HG03432 (cell line): ENCODE measurements at regions not wholly inside any gene's neighbourhood (a gene's known extent, or its start where the extent isn't known, plus 50 kb on each side); places are given as distances from the start of the nearest gene placed in this dataset.

Experiments used
- ATAC-seq: cut with Tn5 transposase; IDR thresholded peaks from one replicate; pipeline ENCODE4 v1.9.1; 2021; ENCODE audit warnings: mild to moderate bottlenecking, moderate library complexity; ENCODE audit not compliant: unreplicated experiment

DNA sequence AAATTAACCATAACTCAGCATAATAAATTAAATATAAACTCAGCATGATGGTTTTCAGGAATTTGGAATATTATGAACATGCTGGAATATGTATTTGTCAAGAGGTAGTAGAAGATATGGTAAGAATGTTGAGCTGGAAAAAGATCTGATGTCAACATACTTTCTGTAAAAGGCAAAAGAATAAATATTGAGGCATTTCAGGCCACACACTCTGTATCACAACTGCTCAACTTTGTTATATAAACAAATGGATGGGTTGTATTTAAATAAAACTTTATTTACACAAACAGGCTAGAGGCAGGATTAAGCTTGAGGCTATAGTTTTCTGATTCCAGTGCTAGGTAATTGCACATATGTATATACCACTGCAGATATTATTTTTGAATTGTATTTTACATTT, 1409.4 kb downstream of the MRPL39 start:
- ATAC-seq: no peak

DNA sequence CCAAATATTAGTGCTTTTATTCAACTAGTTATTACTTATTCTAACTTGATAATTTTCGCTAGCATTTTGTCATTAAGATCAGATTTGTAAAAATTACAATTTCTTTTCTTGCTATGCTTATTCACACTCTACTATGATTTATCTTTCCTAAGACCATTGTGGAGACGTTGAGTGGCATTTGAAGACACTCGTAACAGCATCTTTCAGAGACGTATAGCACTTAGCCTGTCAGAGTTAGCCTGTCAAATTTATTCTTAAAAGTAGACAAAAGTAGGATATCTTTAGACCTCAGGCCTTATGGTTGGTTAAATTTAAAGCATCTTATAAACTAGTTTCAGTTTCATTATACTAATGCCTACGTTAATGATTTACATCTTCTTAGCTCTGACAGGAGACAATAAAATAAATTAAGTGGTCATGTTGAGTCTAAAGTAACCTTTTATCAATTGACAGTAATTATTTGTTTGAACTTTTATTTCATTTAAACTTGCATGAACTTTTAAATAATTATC, 1410.1 kb downstream of the MRPL39 start:
- peak; percentile 59 for ATAC-seq

DNA sequence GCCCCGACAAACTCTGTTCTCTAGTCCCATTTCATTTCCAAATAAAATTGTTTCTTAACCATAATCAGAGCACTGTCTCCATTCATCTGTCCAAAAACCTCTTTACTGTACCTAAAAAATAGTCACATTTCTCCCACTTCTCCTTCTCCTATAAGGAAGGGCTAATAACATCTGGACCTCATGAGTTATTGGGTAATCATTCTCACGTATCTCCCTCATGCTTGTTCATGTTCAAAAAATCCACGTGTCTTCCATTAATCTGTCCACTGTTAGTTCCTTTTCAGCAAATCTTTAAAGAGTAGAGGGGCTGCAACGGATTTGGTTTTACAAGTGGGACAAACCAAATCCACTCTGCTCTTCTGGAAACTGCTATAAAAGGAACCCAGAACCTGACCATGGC, 1418.8 kb downstream of the MRPL39 start:
- ATAC-seq: no peak

DNA sequence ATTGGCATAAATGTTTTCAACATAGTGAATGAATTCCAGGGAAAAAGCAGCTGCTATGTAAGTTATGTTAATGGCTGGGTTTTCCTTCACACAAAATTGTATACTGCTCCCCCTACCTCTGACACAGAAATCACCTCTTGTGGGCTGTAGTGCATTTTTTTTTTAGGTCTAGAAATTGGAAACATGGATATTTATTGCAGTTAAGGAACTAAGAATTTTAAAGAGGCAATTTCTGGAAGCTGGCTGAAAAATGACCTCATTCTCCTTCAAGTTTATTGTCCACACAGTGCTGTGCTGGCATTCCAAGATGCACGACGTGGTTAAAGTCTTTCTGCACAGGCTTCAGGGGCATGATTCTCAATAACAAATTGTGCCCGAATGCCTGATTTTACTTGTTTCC, 1424.2 kb downstream of the MRPL39 start:
- no peak for ATAC-seq

DNA sequence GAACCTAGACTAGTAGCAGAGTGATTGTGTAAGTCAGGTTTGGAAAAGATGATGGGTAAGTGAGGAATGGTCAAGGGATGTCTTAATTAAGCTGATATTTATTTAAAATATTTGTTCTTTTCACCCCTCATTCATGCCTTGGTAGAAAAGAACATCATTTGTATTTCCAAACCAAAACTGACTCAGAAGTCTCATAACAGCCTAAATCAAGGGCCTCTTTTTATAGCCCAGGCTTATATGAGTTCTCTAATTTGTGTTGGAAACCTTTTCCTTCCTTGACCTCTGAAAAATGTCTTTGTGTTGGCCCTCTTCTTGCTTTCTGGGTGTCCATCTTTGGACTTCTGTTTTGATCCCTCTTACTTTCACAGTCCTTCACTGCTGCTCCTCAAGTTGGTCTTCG, 1428.2 kb downstream of the MRPL39 start:
- ATAC-seq: no peak

DNA sequence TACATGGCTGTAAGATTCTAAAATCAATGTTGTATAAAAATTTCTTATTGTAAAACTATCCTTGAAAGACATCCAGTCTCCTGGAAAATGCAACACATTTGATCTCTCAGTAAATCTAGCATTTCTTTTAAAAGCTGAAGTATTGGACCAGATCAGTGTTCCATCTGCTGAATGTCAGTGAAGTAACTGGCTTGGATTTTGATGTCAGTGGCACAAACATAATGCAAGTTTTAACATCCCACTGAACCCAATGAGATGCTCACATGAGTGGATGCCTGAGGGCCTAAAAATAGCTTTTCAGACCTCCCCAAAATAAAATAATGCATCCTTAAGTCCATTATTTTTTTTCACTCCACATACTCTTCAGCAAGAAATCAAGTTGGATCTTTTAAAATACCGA, 1432.2 kb downstream of the MRPL39 start:
- no peak for ATAC-seq

DNA sequence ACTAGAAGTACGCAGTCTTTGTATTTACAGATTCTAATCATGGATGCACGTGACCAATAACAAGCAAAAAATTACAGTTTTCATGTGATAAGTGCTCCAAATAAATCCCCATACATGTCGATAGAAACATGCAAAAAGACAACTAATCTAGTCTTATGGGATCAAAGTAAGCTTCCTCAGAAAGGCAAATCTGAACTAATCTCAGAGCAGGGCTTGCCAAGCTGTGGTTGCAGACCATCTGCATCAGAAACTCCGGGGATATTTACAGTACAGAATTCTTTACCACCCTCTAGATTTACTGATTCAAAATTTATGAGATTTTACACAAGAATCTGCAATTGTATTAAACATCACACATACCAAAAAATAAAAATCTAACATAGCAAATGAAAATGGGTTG, 1435.5 kb downstream of the MRPL39 start:
- ATAC-seq: no peak

DNA sequence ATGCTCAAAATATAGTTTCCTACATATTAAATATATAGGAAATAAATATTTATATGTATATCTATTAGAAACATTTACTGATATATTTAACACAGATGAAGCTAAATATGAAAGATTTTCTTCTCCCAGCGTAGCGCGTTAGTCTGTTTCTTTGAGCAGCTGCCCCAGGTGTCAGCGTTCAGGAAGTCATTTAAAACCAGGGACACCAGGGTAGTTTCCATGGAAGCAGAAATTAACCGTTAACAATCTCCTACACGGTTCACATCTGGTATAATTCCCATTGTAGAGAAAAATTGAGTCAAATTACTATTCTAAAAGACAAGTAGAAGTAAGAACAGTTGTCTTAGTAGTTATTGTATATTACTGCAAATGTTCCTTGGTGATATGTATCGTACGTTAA, 1443.7 kb downstream of the MRPL39 start:
- no peak for ATAC-seq

DNA sequence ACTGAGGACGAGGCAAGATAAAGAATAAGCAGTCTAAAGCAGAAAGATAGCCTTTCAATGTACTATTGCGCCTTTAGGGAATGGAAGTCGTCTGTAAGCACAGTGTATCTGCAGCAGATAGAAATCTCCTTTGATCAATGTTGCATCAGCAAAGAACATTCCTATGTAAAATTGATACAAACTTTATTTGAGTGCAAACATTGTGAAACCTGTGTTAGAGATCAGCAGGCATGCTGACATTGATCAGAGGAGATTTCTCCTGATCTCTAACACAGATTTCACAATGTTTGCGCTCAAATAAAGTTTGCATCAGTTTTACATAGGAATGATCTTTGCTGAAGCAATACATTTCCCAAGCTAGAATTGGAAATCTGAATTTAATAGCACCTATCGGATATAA, 1446.8 kb downstream of the MRPL39 start:
- no peak for ATAC-seq

DNA sequence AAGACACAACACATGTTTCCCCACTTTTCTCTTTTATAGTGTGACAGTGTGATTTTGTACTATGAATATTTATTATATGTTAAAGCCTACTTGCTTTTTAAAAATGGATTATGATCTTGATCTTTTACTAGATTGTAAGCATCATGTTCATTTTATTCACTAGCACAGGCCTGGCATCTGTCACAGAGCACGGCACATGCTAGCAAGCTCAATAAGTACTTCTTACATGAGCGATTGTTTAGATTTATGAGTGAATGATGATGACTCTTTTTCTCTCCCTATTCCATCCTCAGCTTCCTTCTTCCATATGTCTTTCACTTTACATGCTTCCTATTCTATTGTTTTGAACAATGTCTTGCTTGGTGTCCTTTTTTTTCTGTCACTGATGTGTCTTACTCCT, 1454.1 kb downstream of the MRPL39 start:
- no peak for ATAC-seq

DNA sequence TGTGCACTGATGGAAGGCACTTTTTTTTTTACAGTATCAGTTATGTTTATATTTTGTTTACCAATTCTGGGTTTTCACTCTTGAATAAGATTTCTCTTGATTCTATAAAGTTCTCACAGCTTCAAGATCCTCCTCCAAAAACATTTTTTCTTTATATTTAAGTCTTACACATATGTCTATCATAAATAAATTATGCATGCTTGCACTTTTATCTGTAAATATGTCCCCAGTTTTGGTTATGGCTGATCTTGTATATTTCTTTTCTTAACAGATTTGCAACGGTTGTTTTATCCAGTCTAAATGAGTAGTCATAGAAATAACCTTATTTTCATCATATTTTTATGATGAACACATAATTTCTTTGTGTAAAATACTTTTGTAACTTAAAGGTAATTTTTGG, 1456.5 kb downstream of the MRPL39 start:
- no peak for ATAC-seq

DNA sequence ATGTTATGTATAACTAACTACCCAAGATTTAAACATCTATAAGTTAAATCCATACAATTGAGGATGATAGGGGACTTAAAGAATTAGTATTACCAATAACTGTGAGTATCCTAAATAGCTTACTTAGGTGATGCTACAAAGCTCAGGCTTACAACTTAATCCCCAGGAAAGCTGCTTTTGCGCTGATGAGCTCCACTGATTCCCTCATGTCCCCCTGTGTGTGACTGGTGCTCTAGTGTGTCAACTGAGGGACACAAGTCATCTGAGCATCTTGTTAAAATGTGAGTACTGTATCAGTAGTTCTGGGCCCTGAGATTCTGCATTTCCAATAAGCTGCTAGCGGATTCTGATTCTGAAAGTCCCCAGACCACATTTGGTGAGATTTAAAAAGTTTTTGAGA, 1458.8 kb downstream of the MRPL39 start:
- no peak for ATAC-seq

DNA sequence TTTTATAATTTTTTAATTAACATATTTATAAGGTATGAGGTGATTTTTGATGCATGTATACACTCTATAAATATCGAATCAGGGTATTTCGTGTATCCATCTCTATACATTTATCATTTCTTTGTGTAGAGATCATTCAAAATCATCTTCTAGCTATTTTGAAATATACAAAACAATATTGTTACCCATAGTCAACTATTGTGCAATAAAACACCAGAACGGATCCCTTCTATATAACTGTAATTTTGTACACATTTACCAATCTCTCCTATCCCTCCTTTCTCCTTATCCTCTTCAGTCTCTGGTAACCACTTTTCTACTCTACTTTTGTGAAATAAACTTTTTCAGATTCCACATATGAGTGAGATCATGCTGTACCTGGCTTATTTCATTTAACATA, 1459.6 kb downstream of the MRPL39 start:
- no peak for ATAC-seq

DNA sequence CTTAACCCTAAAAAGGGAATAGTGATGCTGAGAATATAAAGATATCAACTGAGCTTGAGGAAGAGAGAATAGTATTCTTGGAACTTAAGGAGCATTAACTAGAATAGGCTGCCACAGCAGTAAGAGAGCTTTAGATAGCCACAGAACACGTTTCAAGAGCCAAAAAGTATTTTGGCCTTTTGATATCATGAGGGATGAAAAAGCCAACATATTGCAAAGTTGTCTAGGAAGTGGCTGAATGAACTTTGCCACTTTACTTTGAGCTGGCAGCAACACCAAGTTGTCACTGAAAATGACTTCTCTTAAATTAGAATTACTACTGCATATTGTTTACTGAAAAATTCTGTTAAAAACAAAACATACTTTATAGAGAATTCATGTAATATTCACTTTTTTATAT, 1476.2 kb downstream of the MRPL39 start:
- ATAC-seq: no peak

DNA sequence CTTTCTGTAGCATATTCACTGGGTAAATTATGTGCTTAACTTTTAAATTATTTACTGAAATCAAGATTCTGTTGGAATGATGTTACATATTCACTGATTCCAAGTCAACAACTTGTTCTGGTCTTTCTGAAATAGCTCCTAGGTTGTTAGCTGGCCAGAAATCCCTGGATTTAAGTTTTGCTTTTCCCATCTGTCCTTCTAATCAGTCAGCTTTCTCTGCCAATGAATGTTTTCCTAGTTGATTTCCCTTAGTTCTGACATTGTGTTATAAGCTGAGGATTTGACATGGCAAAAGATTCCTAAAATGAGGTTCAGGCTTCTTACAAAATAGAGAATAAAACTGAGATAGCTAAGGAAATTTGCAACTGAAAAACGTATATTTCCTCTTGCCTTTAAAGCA, 1479.6 kb downstream of the MRPL39 start:
- ATAC-seq: no peak

DNA sequence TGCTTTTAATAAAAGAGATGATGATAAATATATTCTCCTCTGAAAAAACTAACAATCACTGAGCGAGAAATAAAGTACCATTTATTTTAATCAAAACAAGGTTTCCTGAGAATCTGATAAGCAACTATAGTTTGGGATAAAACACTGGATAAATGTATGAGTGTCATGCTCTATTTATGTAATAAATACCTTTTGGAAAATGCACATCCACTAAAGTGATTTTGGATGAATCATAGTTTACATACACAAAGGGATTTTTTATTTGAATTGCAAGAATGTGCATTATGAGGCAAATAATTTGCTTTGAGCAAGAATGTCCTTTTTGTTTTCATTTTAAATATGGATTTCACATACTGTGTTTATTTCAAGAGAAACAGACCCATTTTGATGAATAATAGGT, 1483.5 kb downstream of the MRPL39 start:
- no peak for ATAC-seq

DNA sequence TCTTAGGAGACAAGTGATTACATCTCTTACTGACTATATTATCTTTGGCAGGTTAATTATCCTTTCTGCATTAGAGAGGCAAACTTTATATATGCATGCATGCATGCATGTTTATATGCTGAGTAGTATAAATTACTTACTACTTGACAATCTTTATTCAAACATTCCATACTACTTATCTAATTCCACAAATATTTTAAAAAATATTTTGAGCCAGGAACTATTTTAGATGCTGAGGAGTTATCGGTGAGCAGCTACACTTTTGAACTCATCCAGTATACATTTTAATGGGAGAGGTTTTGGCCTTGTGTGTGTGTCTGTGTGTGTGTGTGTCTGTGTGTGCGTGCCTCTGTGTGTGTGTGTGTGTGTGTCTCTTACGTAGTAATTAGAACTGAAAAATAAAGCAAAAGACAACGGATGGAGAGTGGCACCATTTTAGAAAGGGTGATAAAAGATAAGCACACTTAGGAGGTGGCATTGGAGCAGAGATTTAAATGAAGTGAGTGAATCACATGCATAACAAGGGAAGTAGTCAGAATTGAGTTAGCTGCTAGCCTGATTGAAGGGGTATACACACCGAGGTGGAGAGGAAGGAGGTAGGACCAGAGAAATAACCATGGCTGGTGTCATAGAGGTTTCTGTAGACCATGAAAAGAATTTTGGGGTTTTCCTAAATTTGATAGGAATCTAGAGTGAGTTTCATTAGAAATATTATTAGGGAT, 1488.4 kb downstream of the MRPL39 start:
- no peak for ATAC-seq

DNA sequence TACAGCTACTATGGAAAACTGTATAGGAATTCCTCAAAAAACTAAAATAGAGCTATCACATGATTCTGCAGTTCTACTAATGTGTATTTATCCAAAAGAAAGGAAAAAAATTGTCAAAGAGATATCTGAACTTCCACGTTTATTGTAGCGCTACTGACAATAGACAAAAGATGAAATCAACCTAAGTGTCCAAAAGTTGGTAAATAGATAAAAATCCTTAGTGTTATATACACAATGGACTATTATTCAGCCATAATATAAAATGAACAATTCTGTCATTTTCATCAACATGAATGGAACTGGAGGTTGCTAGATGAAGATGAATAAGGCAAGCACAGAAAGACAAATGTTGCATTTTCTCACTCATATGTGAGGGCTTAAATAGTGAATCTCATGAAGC, 1492.1 kb downstream of the MRPL39 start:
- no peak for ATAC-seq

DNA sequence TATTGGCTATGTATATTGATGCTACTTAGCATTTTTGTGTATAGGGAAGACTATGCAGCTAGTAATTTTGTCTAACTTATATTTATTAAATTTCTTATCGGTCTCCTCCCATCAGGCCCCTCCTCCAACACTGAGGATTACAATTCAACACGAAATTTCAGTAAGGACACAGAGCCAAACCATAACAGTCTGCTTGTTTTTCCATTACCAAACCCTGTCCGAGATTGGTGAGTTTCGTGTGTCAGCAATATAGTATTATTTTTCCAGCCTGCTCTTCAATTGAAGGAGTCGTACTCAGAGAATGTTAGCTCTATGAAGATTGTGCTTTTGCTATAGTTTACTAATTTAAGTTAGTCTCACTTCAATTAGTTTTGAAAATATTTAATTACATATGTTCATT, 1495.3 kb downstream of the MRPL39 start:
- no peak for ATAC-seq

DNA sequence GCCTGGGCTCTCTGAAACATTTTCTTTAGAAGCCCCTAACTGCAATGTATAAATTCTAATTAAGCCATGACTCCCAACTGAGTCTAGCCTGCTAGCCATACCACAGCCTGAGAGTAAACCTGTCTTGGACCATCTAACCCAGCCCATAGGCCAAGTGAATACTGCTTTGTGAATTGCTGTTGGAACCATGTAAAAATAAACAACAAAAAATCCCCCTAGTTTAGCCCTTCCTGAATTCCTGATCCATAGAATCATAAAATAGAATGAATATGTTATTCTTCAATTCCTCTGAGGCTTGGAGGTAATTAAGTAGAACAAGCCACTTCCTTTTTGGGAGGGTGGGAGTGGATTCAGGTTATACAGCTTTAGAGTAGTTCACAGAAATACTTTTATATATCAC, 1496.4 kb downstream of the MRPL39 start:
- no peak for ATAC-seq

DNA sequence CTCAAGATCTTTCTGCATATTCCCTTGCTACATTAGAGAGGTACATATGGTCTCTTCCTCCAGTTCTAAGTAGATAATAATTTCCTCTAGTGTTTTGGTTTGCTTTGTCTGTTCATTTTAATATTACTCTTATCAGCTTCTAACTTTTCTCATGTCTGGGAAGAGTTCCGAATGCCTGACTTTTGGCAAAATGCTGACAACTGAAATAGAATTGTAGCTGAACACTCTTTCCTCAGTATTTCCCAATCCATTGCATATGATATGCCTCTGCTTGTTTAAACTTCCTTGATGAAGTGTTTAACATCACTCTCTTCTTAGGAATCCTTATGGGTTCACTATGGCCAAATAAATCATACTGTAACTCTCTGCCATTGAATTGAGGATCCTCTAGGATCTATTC, 1510.1 kb downstream of the MRPL39 start:
- no peak for ATAC-seq

DNA sequence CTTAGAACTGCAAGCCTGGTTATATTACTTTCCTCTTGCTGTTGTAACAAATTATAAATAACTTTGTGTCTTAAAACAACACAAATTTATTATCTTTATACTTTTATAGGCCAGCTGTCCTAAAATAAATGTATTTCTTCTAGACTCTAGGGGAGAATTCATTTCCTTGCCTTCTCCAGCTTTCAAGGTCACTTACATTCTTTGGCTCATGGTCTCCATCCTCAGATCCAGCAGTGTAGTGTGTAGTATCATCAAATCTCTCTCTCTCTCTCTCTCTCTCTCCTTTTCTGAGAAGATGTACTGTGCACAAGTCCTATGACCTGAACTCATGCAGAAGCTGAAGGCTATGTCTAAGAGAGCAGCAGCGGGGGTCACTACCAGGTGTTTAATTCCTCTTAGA, 1510.6 kb downstream of the MRPL39 start:
- ATAC-seq: no peak

DNA sequence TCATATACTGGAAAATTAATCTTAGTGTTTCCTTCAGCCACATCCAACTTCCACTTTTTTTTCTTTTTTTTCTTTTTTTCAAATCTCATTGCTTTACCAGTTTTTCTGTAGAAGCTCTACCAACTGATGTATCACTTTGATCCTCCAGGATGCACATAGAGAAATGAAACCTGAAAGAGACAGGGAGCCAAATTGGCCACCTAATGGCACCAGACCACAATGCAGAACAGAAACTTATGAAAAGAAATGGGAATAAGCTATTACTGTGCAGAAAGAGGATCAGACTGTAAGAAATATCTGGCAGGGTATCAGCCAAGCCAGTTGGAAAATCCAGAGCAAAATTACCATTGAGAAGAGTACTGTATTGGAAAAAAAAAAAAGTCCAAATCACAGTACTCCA, 1514.2 kb downstream of the MRPL39 start:
- ATAC-seq: no peak
